ENCODE measurements at regions not wholly inside any gene's neighbourhood (a gene's known extent, or its start where the extent isn't known, plus 50 kb on each side); places are given as distances from the start of the nearest gene placed in this dataset.

DNA sequence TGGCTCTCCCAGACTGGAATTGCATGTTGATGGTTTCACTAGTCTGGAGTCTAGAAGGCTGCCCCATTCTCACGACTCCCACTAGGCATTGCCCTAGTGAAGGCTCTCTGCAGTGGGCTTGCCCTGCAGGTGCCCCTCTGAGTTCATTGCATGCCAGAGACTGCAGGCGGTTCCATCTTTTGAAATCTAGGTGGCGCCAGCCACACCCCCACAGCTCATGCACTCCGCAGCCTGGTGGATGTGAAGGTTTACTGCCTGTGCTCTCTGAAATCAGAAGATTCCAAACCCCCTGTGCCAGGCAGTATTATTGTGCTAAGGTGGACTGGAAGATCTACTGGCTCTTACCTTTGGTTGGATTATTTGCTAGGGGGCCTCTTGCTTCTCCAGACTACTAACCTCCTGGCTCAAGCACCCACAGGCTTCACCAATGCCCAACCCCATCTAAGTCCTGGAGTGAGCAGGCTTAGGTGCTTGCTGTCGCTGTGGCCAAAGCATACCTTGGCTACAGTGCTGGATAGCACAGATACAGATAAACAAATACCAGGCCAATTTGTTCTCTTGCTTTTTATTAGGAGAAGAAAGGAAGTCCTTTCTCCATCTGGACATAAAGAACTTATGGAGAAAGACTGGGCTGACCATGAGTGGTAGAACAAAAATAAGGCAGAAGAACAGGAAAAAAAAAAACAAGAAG is 83.5 kb upstream of the SIM2 start:
- TF ChIP-seq, protein P1, sequence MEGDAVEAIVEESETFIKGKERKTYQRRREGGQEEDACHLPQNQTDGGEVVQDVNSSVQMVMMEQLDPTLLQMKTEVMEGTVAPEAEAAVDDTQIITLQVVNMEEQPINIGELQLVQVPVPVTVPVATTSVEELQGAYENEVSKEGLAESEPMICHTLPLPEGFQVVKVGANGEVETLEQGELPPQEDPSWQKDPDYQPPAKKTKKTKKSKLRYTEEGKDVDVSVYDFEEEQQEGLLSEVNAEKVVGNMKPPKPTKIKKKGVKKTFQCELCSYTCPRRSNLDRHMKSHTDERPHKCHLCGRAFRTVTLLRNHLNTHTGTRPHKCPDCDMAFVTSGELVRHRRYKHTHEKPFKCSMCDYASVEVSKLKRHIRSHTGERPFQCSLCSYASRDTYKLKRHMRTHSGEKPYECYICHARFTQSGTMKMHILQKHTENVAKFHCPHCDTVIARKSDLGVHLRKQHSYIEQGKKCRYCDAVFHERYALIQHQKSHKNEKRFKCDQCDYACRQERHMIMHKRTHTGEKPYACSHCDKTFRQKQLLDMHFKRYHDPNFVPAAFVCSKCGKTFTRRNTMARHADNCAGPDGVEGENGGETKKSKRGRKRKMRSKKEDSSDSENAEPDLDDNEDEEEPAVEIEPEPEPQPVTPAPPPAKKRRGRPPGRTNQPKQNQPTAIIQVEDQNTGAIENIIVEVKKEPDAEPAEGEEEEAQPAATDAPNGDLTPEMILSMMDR (IDR thresholded peaks at IDR 0.05) = no peak
- TF ChIP-seq POLR2A (IDR thresholded peaks at IDR 0.05) (no peak), POLR2AphosphoS5 (IDR thresholded peaks at IDR 0.05) (no peak)
